VCaP (cell line): ENCODE measurements at regions not wholly inside any gene's neighbourhood (a gene's known extent, or its start where the extent isn't known, plus 50 kb on each side); places are given as distances from the start of the nearest gene placed in this dataset.

Experiments
- H3K27ac ChIP-seq: fragments of 450-650 bp; 2 replicates; pipeline ENCODE4 v1.5.1; 2017
- TF ChIP-seq, protein P1 (sequence below): fragments of 450-650 bp; conservative IDR thresholded peaks from 2 replicates; pipeline ENCODE4 v1.5.1; 2017; ENCODE audit warnings: mild to moderate bottlenecking, moderate library complexity

DNA sequence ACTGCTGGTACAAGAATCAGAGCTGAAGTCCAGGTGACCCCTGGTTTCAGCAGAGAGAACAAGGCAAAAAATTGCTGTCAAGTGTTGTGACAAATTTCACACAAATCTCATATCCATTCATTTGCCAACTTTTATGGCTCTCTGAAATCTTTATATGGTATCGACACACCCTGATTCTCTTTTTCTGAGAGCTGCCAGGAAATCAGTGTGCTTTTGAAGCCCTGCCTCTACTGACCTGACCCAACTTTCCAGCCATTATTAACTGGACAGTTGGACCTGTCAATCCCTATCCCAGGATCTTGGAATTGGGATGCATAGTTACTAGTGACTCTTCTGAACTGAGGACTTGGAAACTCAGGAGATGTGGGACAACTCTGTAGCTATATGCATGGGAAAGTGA lies 288.2 kb upstream of the GADL1 start:
- no peak overlapping the region for H3K27ac ChIP-seq
- TF ChIP-seq, protein P1, sequence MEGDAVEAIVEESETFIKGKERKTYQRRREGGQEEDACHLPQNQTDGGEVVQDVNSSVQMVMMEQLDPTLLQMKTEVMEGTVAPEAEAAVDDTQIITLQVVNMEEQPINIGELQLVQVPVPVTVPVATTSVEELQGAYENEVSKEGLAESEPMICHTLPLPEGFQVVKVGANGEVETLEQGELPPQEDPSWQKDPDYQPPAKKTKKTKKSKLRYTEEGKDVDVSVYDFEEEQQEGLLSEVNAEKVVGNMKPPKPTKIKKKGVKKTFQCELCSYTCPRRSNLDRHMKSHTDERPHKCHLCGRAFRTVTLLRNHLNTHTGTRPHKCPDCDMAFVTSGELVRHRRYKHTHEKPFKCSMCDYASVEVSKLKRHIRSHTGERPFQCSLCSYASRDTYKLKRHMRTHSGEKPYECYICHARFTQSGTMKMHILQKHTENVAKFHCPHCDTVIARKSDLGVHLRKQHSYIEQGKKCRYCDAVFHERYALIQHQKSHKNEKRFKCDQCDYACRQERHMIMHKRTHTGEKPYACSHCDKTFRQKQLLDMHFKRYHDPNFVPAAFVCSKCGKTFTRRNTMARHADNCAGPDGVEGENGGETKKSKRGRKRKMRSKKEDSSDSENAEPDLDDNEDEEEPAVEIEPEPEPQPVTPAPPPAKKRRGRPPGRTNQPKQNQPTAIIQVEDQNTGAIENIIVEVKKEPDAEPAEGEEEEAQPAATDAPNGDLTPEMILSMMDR, result no peak

GRCh38 chr3:31184261-31185061 lies 290.0 kb upstream of the GADL1 start:
- TF ChIP-seq, protein P1, result no peak

DNA sequence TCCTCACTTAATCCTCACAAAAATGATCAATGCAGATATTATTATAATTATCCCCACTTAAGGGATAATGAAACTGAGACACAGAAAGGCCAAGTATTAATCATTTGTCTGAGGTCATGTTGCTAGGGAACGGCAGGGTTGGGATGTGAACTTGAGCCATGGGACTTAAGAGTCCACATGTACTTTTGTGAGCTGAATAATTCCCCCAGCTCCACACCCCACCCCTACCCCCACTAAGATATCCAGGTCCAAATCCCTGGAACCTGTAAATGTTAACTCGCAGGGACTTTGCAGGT lies 290.5 kb upstream of the GADL1 start:
- TF ChIP-seq, protein P1, result no peak
- H3K27ac ChIP-seq, result no peak overlapping the region

More at GRCh38 chr3:31184261-31185061, 290.0 kb upstream of the GADL1 start:
- H3K27ac ChIP-seq, result no peak overlapping the region

- H3K27ac ChIP-seq, result no peak overlapping the region
- TF ChIP-seq, protein P1, result no peak
Measured at GRCh38 chr3:31186041-31186440, 291.6 kb upstream of the GADL1 start.

DNA sequence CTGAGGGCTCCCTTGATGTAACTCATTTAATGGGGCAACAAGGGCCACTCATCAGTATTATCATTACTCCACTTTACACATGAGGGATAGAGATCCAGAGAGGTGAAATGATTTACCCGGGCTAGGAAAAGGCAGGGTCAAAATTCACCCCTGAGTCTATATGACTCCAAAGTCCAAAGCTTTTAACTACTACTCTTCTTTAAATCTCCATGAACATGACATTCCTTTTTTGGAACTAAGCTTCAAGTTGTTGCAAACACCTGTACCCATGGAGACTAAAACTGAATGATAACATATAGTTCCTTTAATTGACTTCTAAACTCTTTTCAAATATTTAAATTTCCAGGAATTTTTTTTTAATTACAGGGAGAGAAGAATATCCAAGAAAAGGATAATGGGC lies 292.9 kb upstream of the GADL1 start:
- H3K27ac ChIP-seq, result no peak overlapping the region
- TF ChIP-seq, protein P1, result no peak

DNA sequence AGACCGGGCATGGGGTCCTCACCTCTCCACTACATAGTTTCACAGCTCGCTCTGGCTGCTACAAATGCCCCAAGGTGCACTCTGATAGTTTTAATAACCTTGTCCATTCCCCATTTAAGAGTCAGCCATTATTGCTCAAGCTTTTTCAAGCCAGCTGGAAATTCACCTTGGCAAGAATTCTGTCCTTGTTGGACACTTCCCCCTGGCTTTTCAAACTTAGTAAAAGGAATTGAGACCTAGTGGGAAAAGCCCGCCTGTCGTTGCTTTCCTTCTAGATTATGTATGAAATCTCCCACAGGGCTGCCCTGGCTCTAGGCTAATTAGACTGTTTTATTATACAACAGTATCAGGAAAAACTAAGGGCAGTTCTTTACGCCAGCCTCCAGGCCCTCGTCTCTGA lies 293.7 kb upstream of the GADL1 start:
- TF ChIP-seq, protein P1, result no peak

DNA sequence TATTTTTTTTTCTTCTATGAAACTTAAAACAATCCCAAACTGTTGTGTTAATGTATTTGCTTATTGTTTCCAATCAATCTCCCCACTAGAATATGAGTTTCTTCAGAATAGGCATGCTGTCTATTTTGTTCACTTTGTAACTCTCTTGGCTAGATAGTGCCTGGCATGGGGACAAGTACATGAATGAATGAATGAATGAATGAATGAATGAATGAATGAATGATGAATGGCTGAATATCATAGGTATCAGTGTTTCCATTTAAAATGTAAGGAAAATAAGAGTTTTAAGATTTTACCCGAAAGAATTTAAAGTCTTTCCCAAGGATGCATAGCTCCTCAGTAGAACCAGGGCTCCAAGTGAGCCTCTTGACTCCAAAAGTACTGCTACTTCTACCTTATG lies 294.9 kb upstream of the GADL1 start:
- H3K27ac ChIP-seq, result no peak overlapping the region
- TF ChIP-seq, protein P1, result no peak

More for the DNA sequence above, 293.7 kb upstream of the GADL1 start:
- no peak overlapping the region for H3K27ac ChIP-seq
